Type B pancreatic cell (in vitro differentiated cells): ENCODE measurements at regions not wholly inside any gene's neighbourhood (a gene's known extent, or its start where the extent isn't known, plus 50 kb on each side); places are given as distances from the start of the nearest gene placed in this dataset.
A peak's percentile ranks its signal among the peaks of the same experiment; 100 is the strongest.

Experiments used
- DNase-seq: peaks from one replicate; pipeline ENCODE4 v3.0.0; 2021; ENCODE audit warnings: mixed read lengths; ENCODE audit not compliant: unreplicated experiment; ENCODE audit errors: extremely low spot score
- H3K27ac Mint-ChIP-seq: 2 replicates; pipeline ENCODE4 v1.8.0; 2021; ENCODE audit warnings: mild to moderate bottlenecking, mixed read lengths
- H3K27me3 Mint-ChIP-seq: 2 replicates; pipeline ENCODE4 v1.8.0; 2021; ENCODE audit warnings: mixed read lengths
- H3K36me3 Mint-ChIP-seq: 2 replicates; pipeline ENCODE4 v1.8.0; 2021; ENCODE audit warnings: mixed read lengths
- H3K4me1 Mint-ChIP-seq: one replicate; pipeline ENCODE4 v1.8.0; 2021; ENCODE audit warnings: mixed read lengths; ENCODE audit not compliant: unreplicated experiment
- H3K4me3 Mint-ChIP-seq: 2 replicates; pipeline ENCODE4 v1.8.0; 2021; ENCODE audit warnings: mild to moderate bottlenecking, mixed read lengths
- H3K9me3 Mint-ChIP-seq: 2 replicates; pipeline ENCODE4 v1.8.0; 2021; ENCODE audit warnings: mixed read lengths
- TF ChIP-seq, protein P1 (sequence below): fragments of 200-600 bp; sonication (generic); conservative IDR thresholded peaks from 2 replicates; pipeline ENCODE4 v1.5.0; 2021; ENCODE audit warnings: antibody characterized with exemption, mild to moderate bottlenecking

DNA sequence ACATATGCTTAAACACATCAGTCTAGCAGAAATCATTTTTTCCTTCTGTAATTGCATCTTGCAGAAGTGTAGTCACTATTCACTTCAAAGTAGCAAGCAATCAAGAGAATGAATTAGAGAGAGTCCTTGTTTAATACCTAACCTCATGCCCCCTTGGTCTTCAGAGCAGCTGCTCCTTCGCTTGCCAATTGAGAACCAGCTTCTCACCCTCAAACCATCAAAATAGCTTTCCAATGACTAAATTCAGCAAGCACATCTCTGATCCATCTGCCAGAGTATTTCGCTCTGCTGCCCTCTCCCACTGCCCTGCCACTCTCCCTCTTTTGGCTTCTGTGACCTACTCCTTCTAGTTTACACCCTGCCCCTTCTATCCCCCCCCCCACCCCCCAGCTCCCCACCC lies 120.7 kb upstream of the AGAP1 start:
- Mint-ChIP-seq H3K4me3 (no peak overlapping the region), H3K27me3 (peaks cover 15% of the 10 kb centered on the region), H3K4me1 (no peaks in the 10 kb centered on the region)

DNA sequence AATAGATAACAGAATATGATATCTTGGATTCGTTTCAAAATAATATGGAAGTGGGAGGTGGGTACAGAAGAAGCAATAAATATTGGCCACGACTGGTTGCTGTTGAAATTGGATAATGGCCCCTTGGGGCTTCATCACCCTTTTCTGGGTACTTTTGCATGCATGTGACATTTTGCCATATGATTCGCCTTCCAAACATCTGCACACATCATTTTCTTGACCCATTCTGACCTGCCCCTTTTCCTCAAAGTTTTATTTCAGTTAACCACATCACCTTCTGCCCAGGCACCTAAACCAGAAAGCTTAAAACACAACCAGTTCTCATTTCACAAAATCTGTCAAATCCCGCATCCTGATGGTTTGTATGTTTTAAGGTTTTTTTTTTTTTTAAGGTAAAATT lies 116.7 kb upstream of the AGAP1 start:
- H3K27me3 Mint-ChIP-seq, result peaks cover 5% of the 10 kb centered on the region
- no peak overlapping the region for H3K27ac Mint-ChIP-seq
- H3K4me3 Mint-ChIP-seq, result no peak overlapping the region
- no peaks in the 10 kb centered on the region for H3K4me1 Mint-ChIP-seq
- TF ChIP-seq, protein P1, sequence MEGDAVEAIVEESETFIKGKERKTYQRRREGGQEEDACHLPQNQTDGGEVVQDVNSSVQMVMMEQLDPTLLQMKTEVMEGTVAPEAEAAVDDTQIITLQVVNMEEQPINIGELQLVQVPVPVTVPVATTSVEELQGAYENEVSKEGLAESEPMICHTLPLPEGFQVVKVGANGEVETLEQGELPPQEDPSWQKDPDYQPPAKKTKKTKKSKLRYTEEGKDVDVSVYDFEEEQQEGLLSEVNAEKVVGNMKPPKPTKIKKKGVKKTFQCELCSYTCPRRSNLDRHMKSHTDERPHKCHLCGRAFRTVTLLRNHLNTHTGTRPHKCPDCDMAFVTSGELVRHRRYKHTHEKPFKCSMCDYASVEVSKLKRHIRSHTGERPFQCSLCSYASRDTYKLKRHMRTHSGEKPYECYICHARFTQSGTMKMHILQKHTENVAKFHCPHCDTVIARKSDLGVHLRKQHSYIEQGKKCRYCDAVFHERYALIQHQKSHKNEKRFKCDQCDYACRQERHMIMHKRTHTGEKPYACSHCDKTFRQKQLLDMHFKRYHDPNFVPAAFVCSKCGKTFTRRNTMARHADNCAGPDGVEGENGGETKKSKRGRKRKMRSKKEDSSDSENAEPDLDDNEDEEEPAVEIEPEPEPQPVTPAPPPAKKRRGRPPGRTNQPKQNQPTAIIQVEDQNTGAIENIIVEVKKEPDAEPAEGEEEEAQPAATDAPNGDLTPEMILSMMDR, result no peak
- no peaks in the 10 kb centered on the region for H3K9me3 Mint-ChIP-seq
- DNase-seq, result no peak
- no peaks in the 10 kb centered on the region for H3K36me3 Mint-ChIP-seq

More for the DNA sequence above, 120.7 kb upstream of the AGAP1 start:
- DNase-seq, result no peak
- TF ChIP-seq, protein P1, result no peak
- no peaks in the 10 kb centered on the region for H3K9me3 Mint-ChIP-seq
- H3K27ac Mint-ChIP-seq, result no peak overlapping the region
- no peaks in the 10 kb centered on the region for H3K36me3 Mint-ChIP-seq

DNA sequence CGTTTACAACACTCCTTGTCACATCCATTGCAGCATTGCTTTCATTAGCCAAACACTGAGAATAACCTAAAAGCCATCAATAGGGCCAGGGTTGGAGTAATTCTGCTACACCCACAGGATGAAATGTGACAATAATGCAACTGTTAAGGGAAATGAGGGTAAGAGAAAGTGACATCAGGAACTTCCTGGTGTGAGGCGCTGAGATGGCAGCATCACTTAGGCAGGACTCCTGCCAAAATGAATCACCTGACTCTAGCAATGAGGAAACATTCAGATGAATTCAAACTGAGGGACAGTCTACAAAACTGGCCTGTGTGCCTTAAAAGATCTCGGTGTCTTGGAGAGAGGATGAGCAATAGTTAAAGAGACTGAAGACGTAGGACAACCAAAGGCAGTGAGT lies 115.6 kb upstream of the AGAP1 start:
- no peak for DNase-seq
- Mint-ChIP-seq H3K4me1 (no peaks in the 10 kb centered on the region), H3K27ac (peak overlapping the region; percentile 30), H3K27me3 (peaks cover 5% of the 10 kb centered on the region), H3K36me3 (no peaks in the 10 kb centered on the region), H3K9me3 (no peaks in the 10 kb centered on the region), H3K4me3 (no peak overlapping the region)
- TF ChIP-seq, protein P1, result no peak

DNA sequence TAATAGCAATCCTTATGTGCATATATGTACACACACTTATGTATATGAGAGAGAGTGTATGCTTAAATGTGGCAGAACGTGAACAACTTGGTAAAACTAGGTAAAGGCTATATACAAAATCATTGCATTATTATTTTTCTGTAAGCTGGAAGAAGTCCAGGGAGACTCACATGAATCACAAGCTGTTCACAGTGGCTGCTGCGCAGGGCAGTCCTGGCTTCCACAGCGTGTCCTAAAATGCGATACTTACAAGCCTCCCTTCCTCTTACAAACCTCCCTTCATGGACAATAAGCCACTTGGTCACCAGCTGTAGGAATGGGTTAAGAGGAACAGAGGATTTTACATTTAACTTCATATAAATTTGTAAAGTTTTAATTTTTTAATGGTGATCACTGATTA lies 114.9 kb upstream of the AGAP1 start:
- H3K4me1 Mint-ChIP-seq, result no peaks in the 10 kb centered on the region
- no peaks in the 10 kb centered on the region for H3K9me3 Mint-ChIP-seq
- H3K36me3 Mint-ChIP-seq, result no peaks in the 10 kb centered on the region
- DNase-seq, result no peak
- H3K4me3 Mint-ChIP-seq, result no peak overlapping the region
- no peak overlapping the region for H3K27ac Mint-ChIP-seq
- TF ChIP-seq, protein P1, result no peak
- peaks cover 5% of the 10 kb centered on the region for H3K27me3 Mint-ChIP-seq

DNA sequence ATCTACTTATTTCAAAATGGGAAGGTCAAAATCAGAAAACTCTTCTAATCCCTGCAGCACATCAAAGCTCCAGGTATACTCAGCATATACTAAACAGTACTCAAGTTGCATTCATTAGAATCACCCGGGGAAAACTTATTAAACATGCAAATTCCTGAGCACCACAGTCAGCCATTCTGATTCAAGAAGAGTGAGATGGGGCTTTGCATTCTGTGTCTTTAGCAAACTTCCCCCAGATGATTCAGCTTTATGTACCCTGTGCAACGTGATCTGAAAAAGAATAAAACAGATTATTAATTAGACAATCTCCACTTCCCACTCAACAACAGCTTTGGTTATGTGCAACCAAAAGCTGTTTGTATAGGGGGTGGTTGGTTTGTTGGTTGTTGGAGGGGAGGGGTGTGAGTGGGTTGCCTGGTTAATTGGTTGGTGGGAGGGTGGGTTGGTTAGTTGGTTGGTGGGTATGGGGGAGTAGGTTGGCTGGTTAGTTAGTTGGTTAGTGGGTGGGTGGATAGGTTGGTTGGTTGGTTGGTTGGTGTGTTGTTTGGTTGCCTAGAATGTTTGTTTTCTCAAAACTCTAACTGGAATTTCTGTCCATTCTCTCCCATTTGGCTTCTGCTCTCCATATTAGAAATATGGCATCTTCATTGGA lies 112.5 kb upstream of the AGAP1 start:
- TF ChIP-seq, protein P1, result no peak
- H3K4me3 Mint-ChIP-seq, result no peak overlapping the region
- H3K27ac Mint-ChIP-seq, result no peak overlapping the region
- no peaks in the 10 kb centered on the region for H3K36me3 Mint-ChIP-seq
- H3K27me3 Mint-ChIP-seq, result peaks cover 5% of the 10 kb centered on the region
- DNase-seq, result no peak
- H3K4me1 Mint-ChIP-seq, result no peaks in the 10 kb centered on the region
- no peaks in the 10 kb centered on the region for H3K9me3 Mint-ChIP-seq

DNA sequence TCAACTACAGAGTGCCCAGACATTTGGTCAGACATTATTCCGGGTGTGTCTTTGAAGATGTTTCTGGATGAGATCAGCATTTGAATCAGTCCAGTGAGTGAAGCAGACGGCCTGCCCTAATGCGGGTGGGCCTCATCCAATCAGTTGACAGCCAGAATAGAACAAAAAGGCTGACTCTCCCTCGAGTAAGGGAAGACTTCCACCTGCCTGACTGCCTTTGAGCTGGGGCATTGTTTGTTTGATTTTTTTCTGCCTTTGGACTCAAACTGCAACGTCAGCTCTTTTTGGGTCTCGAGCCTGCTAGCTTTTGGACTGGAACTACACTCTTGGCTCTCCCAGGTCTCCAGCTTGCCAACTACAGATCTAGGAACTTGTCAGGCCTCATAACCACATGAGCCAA lies 111.7 kb upstream of the AGAP1 start:
- Mint-ChIP-seq H3K4me3 (no peak overlapping the region), H3K27me3 (peaks cover 5% of the 10 kb centered on the region), H3K9me3 (no peaks in the 10 kb centered on the region), H3K27ac (no peak overlapping the region), H3K36me3 (no peaks in the 10 kb centered on the region), H3K4me1 (no peaks in the 10 kb centered on the region)
- TF ChIP-seq, protein P1, result no peak
- no peak for DNase-seq
